Astrocyte (in vitro differentiated cells and primary cell): ENCODE measurements at regions not wholly inside any gene's neighbourhood (a gene's known extent, or its start where the extent isn't known, plus 50 kb on each side); places are given as distances from the start of the nearest gene placed in this dataset.

Experiments used
- DNase-seq: peaks from one replicate; pipeline ENCODE4 v3.0.0-alpha.2; 2010; ENCODE audit warnings: low read depth
- FAIRE-seq: peaks from 2 replicates; lab custom pipeline; 2011; peaks lifted over from hg19 to GRCh38; lab: Jason Lieb, UNC
- H2AFZ ChIP-seq: 2 replicates; pipeline ENCODE4 v1.6.0; 2012; ENCODE audit warnings: low read depth, low read length, inconsistent platforms
- H3K27ac ChIP-seq: 2 replicates; pipeline ENCODE4 v1.5.1; 2011; ENCODE audit warnings: low read depth, low read length, inconsistent platforms
- H3K27me3 ChIP-seq: 2 replicates; pipeline ENCODE4 v1.6.0; 2011; ENCODE audit warnings: low read length, inconsistent platforms; ENCODE audit not compliant: insufficient read depth
- H3K36me3 ChIP-seq: 2 replicates; pipeline ENCODE4 v1.5.1; 2011; ENCODE audit warnings: low read length, inconsistent platforms; ENCODE audit not compliant: insufficient read depth
- H3K4me1 ChIP-seq: 2 replicates; pipeline ENCODE4 v1.5.1; 2011; ENCODE audit warnings: low read length, inconsistent platforms; ENCODE audit not compliant: insufficient read depth
- H3K4me2 ChIP-seq: 2 replicates; pipeline ENCODE4 v1.6.0; 2012; ENCODE audit warnings: low read length, inconsistent platforms
- H3K4me3 ChIP-seq: 2 replicates; pipeline ENCODE4 v1.5.1; 2011; ENCODE audit warnings: low read depth, mild to moderate bottlenecking, low read length, inconsistent platforms; ENCODE audit not compliant: insufficient read depth
- H3K79me2 ChIP-seq: 2 replicates; pipeline ENCODE4 v1.6.0; 2012; ENCODE audit warnings: mild to moderate bottlenecking, low read length, inconsistent platforms; ENCODE audit not compliant: insufficient read depth
- H3K9ac ChIP-seq: 2 replicates; pipeline ENCODE4 v1.6.0; 2012; ENCODE audit warnings: mild to moderate bottlenecking, low read length, inconsistent platforms
- H3K9me3 ChIP-seq: 2 replicates; pipeline ENCODE4 v1.5.1; 2012; ENCODE audit warnings: low read depth, mild to moderate bottlenecking, low read length, inconsistent platforms; ENCODE audit not compliant: insufficient read depth
- H4K20me1 ChIP-seq: 2 replicates; pipeline ENCODE4 v1.6.0; 2012; ENCODE audit warnings: low read length, inconsistent platforms; ENCODE audit not compliant: insufficient read depth
- H3K27ac Mint-ChIP-seq: one replicate; pipeline ENCODE4 v1.8.0; 2021; ENCODE audit warnings: mild to moderate bottlenecking, mixed read lengths; ENCODE audit not compliant: unreplicated experiment
- H3K27me3 Mint-ChIP-seq: one replicate; pipeline ENCODE4 v1.8.0; 2021; ENCODE audit warnings: low read depth, mixed read lengths; ENCODE audit not compliant: unreplicated experiment
- H3K36me3 Mint-ChIP-seq: one replicate; pipeline ENCODE4 v1.8.0; 2021; ENCODE audit warnings: low read depth, mixed read lengths; ENCODE audit not compliant: unreplicated experiment
- H3K4me1 Mint-ChIP-seq: one replicate; pipeline ENCODE4 v1.8.0; 2021; ENCODE audit warnings: low read depth, mixed read lengths; ENCODE audit not compliant: unreplicated experiment
- H3K4me3 Mint-ChIP-seq: one replicate; pipeline ENCODE4 v1.8.0; 2021; ENCODE audit warnings: mild to moderate bottlenecking, moderate library complexity, mixed read lengths; ENCODE audit not compliant: unreplicated experiment
- H3K9me3 Mint-ChIP-seq: one replicate; pipeline ENCODE4 v1.8.0; 2021; ENCODE audit warnings: mild to moderate bottlenecking, mixed read lengths; ENCODE audit not compliant: unreplicated experiment
- EZH2 ChIP-seq: IDR thresholded peaks from 2 replicates; pipeline ENCODE4 v1.6.1; 2012; ENCODE audit warnings: mild to moderate bottlenecking, low read length, inconsistent platforms; ENCODE audit not compliant: insufficient read depth
- TF ChIP-seq, protein P1 (sequence below): IDR thresholded peaks from 2 replicates; pipeline ENCODE4 v1.5.1; 2011; ENCODE audit warnings: low read depth, mild to moderate bottlenecking, inconsistent platforms, low read length, moderate library complexity; ENCODE audit not compliant: insufficient read depth

DNA sequence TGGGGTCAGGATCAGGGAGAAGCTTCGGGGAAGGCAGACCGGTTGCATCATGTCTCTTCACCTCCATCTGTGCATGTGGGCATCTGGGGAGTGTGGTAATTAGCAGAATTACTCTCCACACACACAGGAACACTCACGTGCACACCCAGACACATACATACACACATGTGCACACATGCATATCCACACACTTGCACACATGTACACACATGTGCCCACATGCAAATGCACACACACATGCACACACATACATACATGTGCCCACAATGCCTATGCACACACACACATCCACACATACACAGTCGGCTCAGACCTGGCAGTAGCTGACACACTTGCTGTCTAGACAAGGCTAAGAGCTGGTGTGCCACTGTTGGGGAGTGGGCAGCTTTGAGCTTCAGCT is 212.3 kb upstream of the PMEPA1 start:
- no peak overlapping the region for H3K9ac ChIP-seq
- H3K27me3 Mint-ChIP-seq, result peaks cover 52% of the 10 kb centered on the region
- peaks cover 6% of the 10 kb centered on the region for H3K4me1 ChIP-seq
- H3K4me2 ChIP-seq, result no peak overlapping the region
- no peaks in the 10 kb centered on the region for H4K20me1 ChIP-seq
- H3K4me1 Mint-ChIP-seq, result peaks cover 3% of the 10 kb centered on the region
- H3K9me3 Mint-ChIP-seq, result peaks cover 20% of the 10 kb centered on the region
- H3K4me3 ChIP-seq, result no peak overlapping the region
- no peak overlapping the region for H3K27ac Mint-ChIP-seq
- peaks cover 3% of the 10 kb centered on the region for H3K36me3 Mint-ChIP-seq
- FAIRE-seq, result no peak
- TF ChIP-seq EZH2, result no peak
- TF ChIP-seq, protein P1, sequence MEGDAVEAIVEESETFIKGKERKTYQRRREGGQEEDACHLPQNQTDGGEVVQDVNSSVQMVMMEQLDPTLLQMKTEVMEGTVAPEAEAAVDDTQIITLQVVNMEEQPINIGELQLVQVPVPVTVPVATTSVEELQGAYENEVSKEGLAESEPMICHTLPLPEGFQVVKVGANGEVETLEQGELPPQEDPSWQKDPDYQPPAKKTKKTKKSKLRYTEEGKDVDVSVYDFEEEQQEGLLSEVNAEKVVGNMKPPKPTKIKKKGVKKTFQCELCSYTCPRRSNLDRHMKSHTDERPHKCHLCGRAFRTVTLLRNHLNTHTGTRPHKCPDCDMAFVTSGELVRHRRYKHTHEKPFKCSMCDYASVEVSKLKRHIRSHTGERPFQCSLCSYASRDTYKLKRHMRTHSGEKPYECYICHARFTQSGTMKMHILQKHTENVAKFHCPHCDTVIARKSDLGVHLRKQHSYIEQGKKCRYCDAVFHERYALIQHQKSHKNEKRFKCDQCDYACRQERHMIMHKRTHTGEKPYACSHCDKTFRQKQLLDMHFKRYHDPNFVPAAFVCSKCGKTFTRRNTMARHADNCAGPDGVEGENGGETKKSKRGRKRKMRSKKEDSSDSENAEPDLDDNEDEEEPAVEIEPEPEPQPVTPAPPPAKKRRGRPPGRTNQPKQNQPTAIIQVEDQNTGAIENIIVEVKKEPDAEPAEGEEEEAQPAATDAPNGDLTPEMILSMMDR, result no peak
- no peak for DNase-seq
- H2AFZ ChIP-seq, result no peak overlapping the region
- H3K27me3 ChIP-seq, result peaks cover 8% of the 10 kb centered on the region
- no peaks in the 10 kb centered on the region for H3K79me2 ChIP-seq
- H3K27ac ChIP-seq, result no peak overlapping the region
- no peaks in the 10 kb centered on the region for H3K36me3 ChIP-seq
- no peak overlapping the region for H3K4me3 Mint-ChIP-seq
- H3K9me3 ChIP-seq, result no peaks in the 10 kb centered on the region

DNA sequence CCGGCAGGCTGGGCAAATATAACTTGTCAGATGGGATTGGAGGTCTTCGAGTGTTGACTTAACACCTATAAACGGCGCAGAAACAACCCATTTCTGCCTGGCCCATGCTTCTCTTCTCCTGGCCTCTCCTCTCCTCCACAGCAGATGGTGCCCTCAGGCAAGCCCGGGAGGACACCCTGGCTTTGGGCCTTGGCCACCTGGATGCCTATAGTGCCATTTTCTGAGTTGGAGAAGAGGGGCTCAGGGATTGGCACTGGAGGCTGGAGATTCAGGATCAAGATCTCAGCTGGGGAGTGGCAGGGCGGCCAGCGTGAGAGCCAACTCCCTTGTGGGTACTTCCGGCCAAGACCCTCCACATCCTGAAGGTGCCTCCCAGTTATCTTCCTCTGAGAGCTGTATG is 211.9 kb upstream of the PMEPA1 start:
- Mint-ChIP-seq H3K9me3 (peaks cover 20% of the 10 kb centered on the region), H3K4me3 (no peak overlapping the region), H3K27me3 (peaks cover 52% of the 10 kb centered on the region), H3K27ac (no peak overlapping the region), H3K36me3 (peaks cover 3% of the 10 kb centered on the region), H3K4me1 (peaks cover 3% of the 10 kb centered on the region)
- Histone ChIP-seq H3K27me3 (peaks cover 8% of the 10 kb centered on the region), H3K27ac (no peak overlapping the region), H3K9me3 (no peaks in the 10 kb centered on the region), H3K4me2 (no peak overlapping the region), H3K79me2 (no peaks in the 10 kb centered on the region), H2AFZ (no peak overlapping the region), H4K20me1 (no peaks in the 10 kb centered on the region), H3K4me1 (peaks cover 6% of the 10 kb centered on the region), H3K36me3 (no peaks in the 10 kb centered on the region), H3K9ac (no peak overlapping the region), H3K4me3 (no peak overlapping the region)
- TF ChIP-seq EZH2, result no peak
- TF ChIP-seq, protein P1, result no peak
- DNase-seq (no peak), FAIRE-seq (no peak)

DNA sequence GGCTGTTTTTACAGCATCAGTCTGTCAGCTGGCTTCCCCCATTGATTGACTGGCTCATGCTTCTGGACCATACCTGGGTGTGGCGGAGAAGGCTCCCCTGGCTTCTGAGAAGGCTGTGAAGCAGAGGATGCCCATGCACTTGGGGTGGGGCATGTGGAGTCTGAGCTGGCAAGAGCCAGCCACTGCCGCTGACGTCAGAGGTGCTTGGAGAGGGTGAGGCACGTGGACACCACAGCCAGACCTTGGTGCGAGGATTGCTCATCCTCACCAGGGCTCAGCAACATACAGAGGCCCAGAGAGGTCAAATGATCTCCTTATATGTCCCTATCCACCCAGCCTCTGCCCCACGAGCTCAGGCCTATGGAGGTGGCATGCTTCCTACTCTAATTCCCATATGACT is 211.2 kb upstream of the PMEPA1 start:
- H4K20me1 ChIP-seq, result no peaks in the 10 kb centered on the region
- H3K27ac ChIP-seq, result no peak overlapping the region
- no peak overlapping the region for H3K4me2 ChIP-seq
- TF ChIP-seq EZH2, result no peak
- TF ChIP-seq, protein P1, result no peak
- peaks cover 3% of the 10 kb centered on the region for H3K4me1 Mint-ChIP-seq
- no peaks in the 10 kb centered on the region for H3K36me3 ChIP-seq
- peaks cover 3% of the 10 kb centered on the region for H3K36me3 Mint-ChIP-seq
- H3K27me3 Mint-ChIP-seq, result peaks cover 54% of the 10 kb centered on the region
- DNase-seq (no peak), FAIRE-seq (no peak)
- no peak overlapping the region for H3K27ac Mint-ChIP-seq
- H3K4me3 Mint-ChIP-seq, result no peak overlapping the region
- peaks cover 6% of the 10 kb centered on the region for H3K4me1 ChIP-seq
- H2AFZ ChIP-seq, result no peak overlapping the region
- H3K9me3 ChIP-seq, result no peaks in the 10 kb centered on the region
- H3K79me2 ChIP-seq, result no peaks in the 10 kb centered on the region
- H3K27me3 ChIP-seq, result peaks cover 8% of the 10 kb centered on the region
- H3K4me3 ChIP-seq, result no peak overlapping the region
- H3K9me3 Mint-ChIP-seq, result peaks cover 15% of the 10 kb centered on the region
- no peak overlapping the region for H3K9ac ChIP-seq
